IMR-90 (cell line): ENCODE measurements at regions not wholly inside any gene's neighbourhood (a gene's known extent, or its start where the extent isn't known, plus 50 kb on each side); places are given as distances from the start of the nearest gene placed in this dataset.

ENCODE experiments used
- ATAC-seq: fragments of 200-7000 bp; cut with Tn5 transposase; 2 replicates; pipeline ENCODE4 v1.9.1; 2020; ENCODE audit warnings: low read depth, mild to moderate bottlenecking, moderate library complexity
- BruUV-seq: library from RNA; stranded (reverse); fragments of 400-500 nt; replicated peaks from 2 replicates; lab custom pipeline; 2021; lab: Mats Ljungman, UMichigan
- CTCF ChIA-PET: fragments of 300-600 bp; formaldehyde crosslinking; extraction: SDS; loops from one replicate; lab custom pipeline; 2021; ENCODE audit warnings: antibody characterized with exemption; lab: Yijun Ruan, JAX
- POLR2A ChIA-PET: fragments of 300-600 bp; sonication (Branson Sonifier 250); formaldehyde crosslinking; loops from one replicate; lab custom pipeline; 2022; ENCODE audit warnings: antibody characterized with exemption; ENCODE audit not compliant: unreplicated experiment; lab: Charles Lee
- DNase-seq: peaks from one replicate; pipeline ENCODE4 v3.0.0; 2013
- H2AFZ ChIP-seq: replicated peaks from 2 replicates; pipeline ENCODE3; 2013; ENCODE audit warnings: low read length, mild to moderate bottlenecking; ENCODE audit not compliant: poor library complexity
- H2AK5ac ChIP-seq: 2 replicates; pipeline ENCODE4 v1.6.1; 2013; ENCODE audit warnings: low read depth, low read length, inconsistent platforms
- H2AK9ac ChIP-seq: replicated peaks from 2 replicates; pipeline ENCODE3; 2013; ENCODE audit warnings: mild to moderate bottlenecking, low read depth, low read length, moderate library complexity; ENCODE audit not compliant: poor library complexity
- H2BK120ac ChIP-seq: 2 replicates; pipeline ENCODE4 v1.6.1; 2013; ENCODE audit warnings: low read depth, low read length, inconsistent platforms
- H2BK15ac ChIP-seq: 3 replicates; pipeline ENCODE4 v1.6.1; 2013; ENCODE audit warnings: low read depth, low read length, inconsistent platforms
- H2BK20ac ChIP-seq: 2 replicates; pipeline ENCODE4 v1.6.1; 2013; ENCODE audit warnings: low read depth, mild to moderate bottlenecking, inconsistent platforms, low read length, moderate library complexity
- H2BK5ac ChIP-seq: 2 replicates; pipeline ENCODE4 v1.6.1; 2013; ENCODE audit warnings: mild to moderate bottlenecking, low read depth, low read length, inconsistent platforms; ENCODE audit not compliant: poor library complexity, severe bottlenecking
- H3K14ac ChIP-seq: replicated peaks from 2 replicates; pipeline ENCODE4 v1.6.1; 2013; ENCODE audit warnings: low read depth, low read length, inconsistent platforms
- H3K18ac ChIP-seq: 2 replicates; pipeline ENCODE4 v1.6.1; 2013; ENCODE audit warnings: low read depth, low read length, control low read depth
- H3K23ac ChIP-seq: 2 replicates; pipeline ENCODE4 v1.6.1; 2013; ENCODE audit warnings: low read depth, low read length, inconsistent platforms
- H3K27ac ChIP-seq: 2 replicates; pipeline ENCODE4 v1.5.1; 2013; ENCODE audit warnings: mild to moderate bottlenecking, control low read depth, low read length; ENCODE audit not compliant: insufficient read depth
- H3K27me3 ChIP-seq: 2 replicates; pipeline ENCODE4 v1.6.1; 2013; ENCODE audit warnings: low read length; ENCODE audit not compliant: control insufficient read depth, insufficient read depth
- H3K36me3 ChIP-seq: 2 replicates; pipeline ENCODE4 v1.6.1; 2013; ENCODE audit warnings: low read length, mixed read lengths; ENCODE audit not compliant: control insufficient read depth, insufficient read depth
- H3K4ac ChIP-seq: 2 replicates; pipeline ENCODE4 v1.6.1; 2013; ENCODE audit warnings: low read depth, low read length, inconsistent platforms
- H3K4me1 ChIP-seq: 2 replicates; pipeline ENCODE4 v1.6.1; 2013; ENCODE audit warnings: low read length, mixed read lengths; ENCODE audit not compliant: control insufficient read depth, insufficient read depth
- H3K4me2 ChIP-seq: 2 replicates; pipeline ENCODE4 v1.6.1; 2013; ENCODE audit warnings: low read depth, mild to moderate bottlenecking, control low read depth, low read length, moderate library complexity
- H3K4me3 ChIP-seq: 2 replicates; pipeline ENCODE4 v1.5.1; 2013; ENCODE audit warnings: low read depth, mild to moderate bottlenecking, control low read depth, low read length, moderate library complexity; ENCODE audit not compliant: insufficient read depth
- H3K56ac ChIP-seq: 2 replicates; pipeline ENCODE4 v1.6.1; 2013; ENCODE audit warnings: low read length, inconsistent platforms; ENCODE audit not compliant: insufficient read depth; ENCODE audit errors: extremely low read depth
- H3K79me1 ChIP-seq, 2 experiments: 2 replicates each; pipeline ENCODE4 v1.6.1; 2013; ENCODE audit warnings: low read length in 2 of 2, inconsistent platforms in 1 of 2, low read depth in 1 of 2
- H3K9ac ChIP-seq: 2 replicates; pipeline ENCODE4 v1.6.1; 2013; ENCODE audit warnings: low read depth, low read length, control low read depth
- H3K9me1 ChIP-seq: 2 replicates; pipeline ENCODE4 v1.6.1; 2013; ENCODE audit warnings: low read length, inconsistent platforms; ENCODE audit not compliant: insufficient read depth
- H3K9me3 ChIP-seq: 2 replicates; pipeline ENCODE4 v1.6.1; 2013; ENCODE audit warnings: low read length; ENCODE audit not compliant: control insufficient read depth, insufficient read depth
- H4K20me1 ChIP-seq: 2 replicates; pipeline ENCODE4 v1.6.1; 2013; ENCODE audit warnings: low read length, inconsistent platforms; ENCODE audit not compliant: insufficient read depth
- H4K5ac ChIP-seq: 2 replicates; pipeline ENCODE4 v1.6.1; 2013; ENCODE audit warnings: mild to moderate bottlenecking, low read depth, low read length, control low read depth
- H4K8ac ChIP-seq, 2 experiments: 2 replicates each; pipeline ENCODE4 v1.6.1; 2013; ENCODE audit warnings: low read depth in 2 of 2, low read length in 2 of 2, control low read depth in 1 of 2, inconsistent platforms in 1 of 2
- H4K91ac ChIP-seq: 2 replicates; pipeline ENCODE4 v1.6.1; 2013; ENCODE audit warnings: low read depth, low read length, inconsistent platforms; ENCODE audit not compliant: insufficient read depth
- RCOR1 ChIP-seq: IDR thresholded peaks from 2 replicates; pipeline ENCODE4 v1.6.1; 2012; ENCODE audit warnings: mild to moderate bottlenecking, low read length, improper control_type of control experiment; ENCODE audit not compliant: insufficient replicate concordance
- WGBS, 2 experiments: methylation state at CpG; one replicate each; pipeline versions ENCODE4 v1.1.5 to v1.1.7; 2013; ENCODE audit warnings: missing lambda C conversion rate in 2 of 2; ENCODE audit not compliant: insufficient read length in 1 of 2; ENCODE audit errors: extremely low coverage in 2 of 2; 5-methylcytosine and 5-hydroxymethylcytosine counted together
- dilution Hi-C: fragments of 300-500 bp; cut with HindIII; formaldehyde crosslinking; loops from one replicate; pipeline ENCODE4 v1.14.3; 2018; ENCODE audit warnings: low sequenced_read_pairs; ENCODE audit not compliant: unreplicated experiment
- in situ Hi-C: fragments of 300-500 bp; cut with MboI; formaldehyde crosslinking; loops from 3 replicates; pipeline ENCODE4 v1.14.3; 2019; ENCODE audit warnings: low sequenced_read_pairs, inconsistent platforms, mixed read lengths
- intact Hi-C: fragments of 100-400 bp; cut with micrococcal nuclease; formaldehyde crosslinking; loops from 2 replicates; pipeline ENCODE4 v1.10.0; 2022

- no TSS peak for BruUV-seq
- ChIA-PET CTCF (no interaction called here), POLR2A (no interaction called here)
- Histone ChIP-seq H4K5ac (no peak overlapping the region), H3K9ac (no peak overlapping the region), H2BK5ac (no peak overlapping the region), H2BK120ac (no peak overlapping the region), H3K18ac (no peak overlapping the region), H3K79me1 (no peaks in the 10 kb centered on the region), H4K20me1 (no peaks in the 10 kb centered on the region), H4K91ac (no peak overlapping the region), H3K27me3 (no peaks in the 10 kb centered on the region), H3K4me1 (no peaks in the 10 kb centered on the region), H2BK15ac (no peak overlapping the region), H2AFZ (no peak overlapping the region), H2BK20ac (no peak overlapping the region), H2AK5ac (no peak overlapping the region), H2AK9ac (no peak overlapping the region), H3K56ac (no peak overlapping the region), H3K9me3 (peaks cover 7% of the 10 kb centered on the region), H3K27ac (no peak overlapping the region), H4K8ac (no peak overlapping the region), H3K23ac (no peak overlapping the region), H3K4me2 (no peak overlapping the region), H3K4me3 (no peak overlapping the region), H3K9me1 (no peaks in the 10 kb centered on the region), H3K36me3 (no peaks in the 10 kb centered on the region), H3K14ac (no peak overlapping the region), H3K4ac (no peak overlapping the region)
- no peak for DNase-seq
- dilution Hi-C loops (no loop called here), in situ Hi-C loops (no loop called here), intact Hi-C loops (no loop called here)
- no peak for TF ChIP-seq RCOR1
- WGBS, 2 experiments = no CpG with 5 or more reads among the region's 3 CpGs
- no peak for ATAC-seq
Measured at GRCh38 chr1:233444484-233444883, 117.0 kb downstream of the MAP3K21 start.
